Suprapubic skin (tissue), 4 donors: ENCODE measurements at regions not wholly inside any gene's neighbourhood (a gene's known extent, or its start where the extent isn't known, plus 50 kb on each side); places are given as distances from the start of the nearest gene placed in this dataset.

Experiments
- EP300 ChIP-seq: sonication (generic); formaldehyde crosslinking; IDR thresholded peaks from one replicate; pipeline ENCODE4 v1.6.1; 2017; ENCODE audit warnings: antibody characterized with exemption
- POLR2A ChIP-seq, 2 donors: fragments of 450-650 bp; IDR thresholded peaks; one replicate each; pipeline ENCODE4 v1.6.1; 2017; ENCODE audit warnings: antibody characterized with exemption in 2 of 2, mild to moderate bottlenecking in 2 of 2, moderate library complexity in 2 of 2
- POLR2AphosphoS5 ChIP-seq, 3 donors: sonication (generic); formaldehyde crosslinking; IDR thresholded peaks; one replicate each; pipeline ENCODE4 v1.6.1; 2017; ENCODE audit warnings: antibody characterized with exemption in 3 of 3
- TF ChIP-seq, protein P1 (sequence below), 2 donors: fragments of 200-600 bp in 1 of 2; fragments of 450-650 bp in 1 of 2; sonication (generic) in 1 of 2; IDR thresholded peaks; one replicate each; pipeline ENCODE4 v1.5.1; 2016 to 2019; ENCODE audit warnings: antibody characterized with exemption in 2 of 2, mild to moderate bottlenecking in 1 of 2, moderate library complexity in 1 of 2

- TF ChIP-seq, protein P1, sequence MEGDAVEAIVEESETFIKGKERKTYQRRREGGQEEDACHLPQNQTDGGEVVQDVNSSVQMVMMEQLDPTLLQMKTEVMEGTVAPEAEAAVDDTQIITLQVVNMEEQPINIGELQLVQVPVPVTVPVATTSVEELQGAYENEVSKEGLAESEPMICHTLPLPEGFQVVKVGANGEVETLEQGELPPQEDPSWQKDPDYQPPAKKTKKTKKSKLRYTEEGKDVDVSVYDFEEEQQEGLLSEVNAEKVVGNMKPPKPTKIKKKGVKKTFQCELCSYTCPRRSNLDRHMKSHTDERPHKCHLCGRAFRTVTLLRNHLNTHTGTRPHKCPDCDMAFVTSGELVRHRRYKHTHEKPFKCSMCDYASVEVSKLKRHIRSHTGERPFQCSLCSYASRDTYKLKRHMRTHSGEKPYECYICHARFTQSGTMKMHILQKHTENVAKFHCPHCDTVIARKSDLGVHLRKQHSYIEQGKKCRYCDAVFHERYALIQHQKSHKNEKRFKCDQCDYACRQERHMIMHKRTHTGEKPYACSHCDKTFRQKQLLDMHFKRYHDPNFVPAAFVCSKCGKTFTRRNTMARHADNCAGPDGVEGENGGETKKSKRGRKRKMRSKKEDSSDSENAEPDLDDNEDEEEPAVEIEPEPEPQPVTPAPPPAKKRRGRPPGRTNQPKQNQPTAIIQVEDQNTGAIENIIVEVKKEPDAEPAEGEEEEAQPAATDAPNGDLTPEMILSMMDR (IDR thresholded peaks at IDR 0.05) = no peak
- TF ChIP-seq POLR2AphosphoS5 (IDR thresholded peaks at IDR 0.05) (no peak), POLR2A (IDR thresholded peaks at IDR 0.05) (no peak), EP300 (no peak)
Observed at GRCh38 chr2:155727187-155727895, 605.2 kb downstream of the NR4A2 start.
